ENCODE measurements at regions not wholly inside any gene's neighbourhood (a gene's known extent, or its start where the extent isn't known, plus 50 kb on each side); places are given as distances from the start of the nearest gene placed in this dataset.

DNA sequence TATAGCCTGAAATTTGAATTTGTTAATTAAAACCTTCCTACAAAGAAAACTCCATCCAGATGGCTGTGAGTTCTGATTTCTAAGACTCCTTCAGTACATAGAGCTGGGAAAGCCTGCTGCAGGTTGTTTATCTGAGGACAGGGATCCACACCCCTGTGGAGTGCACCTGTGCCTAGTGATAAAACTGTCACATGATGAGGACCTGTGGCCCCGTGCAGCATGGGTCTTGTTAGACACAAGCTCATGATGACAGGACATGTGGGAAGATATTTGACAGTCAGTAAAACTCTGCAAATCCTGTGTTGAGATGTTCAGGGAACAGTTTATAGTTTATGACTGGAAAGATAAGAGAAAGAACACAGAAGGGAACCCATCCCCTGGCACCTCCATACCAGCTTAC, 133.2 kb upstream of the TMEM18 start:
- TF ChIP-seq SIN3A (IDR thresholded peaks at IDR 0.05; ENCODE audit: borderline replicate concordance, low read depth, low read length) (no peak), NRF1 (IDR thresholded peaks at IDR 0.05; ENCODE audit: low read depth, low read length) (no peak), RFX5 (IDR thresholded peaks at IDR 0.05; ENCODE audit: low read length) (no peak), SMC3 (IDR thresholded peaks at IDR 0.05; ENCODE audit: low read depth, low read length) (no peak), POLR2AphosphoS5 (IDR thresholded peaks at IDR 0.05; ENCODE audit: low read depth, low read length) (no peak), EZH2phosphoT487 (IDR thresholded peaks at IDR 0.05; ENCODE audit: borderline replicate concordance, low read depth) (no peak), FOXM1 (IDR thresholded peaks at IDR 0.05; ENCODE audit: low read depth) (no peak)
- TF ChIP-seq, protein P1, sequence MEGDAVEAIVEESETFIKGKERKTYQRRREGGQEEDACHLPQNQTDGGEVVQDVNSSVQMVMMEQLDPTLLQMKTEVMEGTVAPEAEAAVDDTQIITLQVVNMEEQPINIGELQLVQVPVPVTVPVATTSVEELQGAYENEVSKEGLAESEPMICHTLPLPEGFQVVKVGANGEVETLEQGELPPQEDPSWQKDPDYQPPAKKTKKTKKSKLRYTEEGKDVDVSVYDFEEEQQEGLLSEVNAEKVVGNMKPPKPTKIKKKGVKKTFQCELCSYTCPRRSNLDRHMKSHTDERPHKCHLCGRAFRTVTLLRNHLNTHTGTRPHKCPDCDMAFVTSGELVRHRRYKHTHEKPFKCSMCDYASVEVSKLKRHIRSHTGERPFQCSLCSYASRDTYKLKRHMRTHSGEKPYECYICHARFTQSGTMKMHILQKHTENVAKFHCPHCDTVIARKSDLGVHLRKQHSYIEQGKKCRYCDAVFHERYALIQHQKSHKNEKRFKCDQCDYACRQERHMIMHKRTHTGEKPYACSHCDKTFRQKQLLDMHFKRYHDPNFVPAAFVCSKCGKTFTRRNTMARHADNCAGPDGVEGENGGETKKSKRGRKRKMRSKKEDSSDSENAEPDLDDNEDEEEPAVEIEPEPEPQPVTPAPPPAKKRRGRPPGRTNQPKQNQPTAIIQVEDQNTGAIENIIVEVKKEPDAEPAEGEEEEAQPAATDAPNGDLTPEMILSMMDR (IDR thresholded peaks at IDR 0.05) = no peak
- TF ChIP-seq, protein P2, sequence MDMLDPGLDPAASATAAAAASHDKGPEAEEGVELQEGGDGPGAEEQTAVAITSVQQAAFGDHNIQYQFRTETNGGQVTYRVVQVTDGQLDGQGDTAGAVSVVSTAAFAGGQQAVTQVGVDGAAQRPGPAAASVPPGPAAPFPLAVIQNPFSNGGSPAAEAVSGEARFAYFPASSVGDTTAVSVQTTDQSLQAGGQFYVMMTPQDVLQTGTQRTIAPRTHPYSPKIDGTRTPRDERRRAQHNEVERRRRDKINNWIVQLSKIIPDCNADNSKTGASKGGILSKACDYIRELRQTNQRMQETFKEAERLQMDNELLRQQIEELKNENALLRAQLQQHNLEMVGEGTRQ (IDR thresholded peaks at IDR 0.05; ENCODE audit: borderline replicate concordance, low read depth, low read length) = no peak
- TF ChIP-seq, protein P3, sequence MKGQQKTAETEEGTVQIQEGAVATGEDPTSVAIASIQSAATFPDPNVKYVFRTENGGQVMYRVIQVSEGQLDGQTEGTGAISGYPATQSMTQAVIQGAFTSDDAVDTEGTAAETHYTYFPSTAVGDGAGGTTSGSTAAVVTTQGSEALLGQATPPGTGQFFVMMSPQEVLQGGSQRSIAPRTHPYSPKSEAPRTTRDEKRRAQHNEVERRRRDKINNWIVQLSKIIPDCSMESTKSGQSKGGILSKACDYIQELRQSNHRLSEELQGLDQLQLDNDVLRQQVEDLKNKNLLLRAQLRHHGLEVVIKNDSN (IDR thresholded peaks at IDR 0.05; ENCODE audit: borderline replicate concordance, low read depth) = no peak
- TF ChIP-seq, protein P4, sequence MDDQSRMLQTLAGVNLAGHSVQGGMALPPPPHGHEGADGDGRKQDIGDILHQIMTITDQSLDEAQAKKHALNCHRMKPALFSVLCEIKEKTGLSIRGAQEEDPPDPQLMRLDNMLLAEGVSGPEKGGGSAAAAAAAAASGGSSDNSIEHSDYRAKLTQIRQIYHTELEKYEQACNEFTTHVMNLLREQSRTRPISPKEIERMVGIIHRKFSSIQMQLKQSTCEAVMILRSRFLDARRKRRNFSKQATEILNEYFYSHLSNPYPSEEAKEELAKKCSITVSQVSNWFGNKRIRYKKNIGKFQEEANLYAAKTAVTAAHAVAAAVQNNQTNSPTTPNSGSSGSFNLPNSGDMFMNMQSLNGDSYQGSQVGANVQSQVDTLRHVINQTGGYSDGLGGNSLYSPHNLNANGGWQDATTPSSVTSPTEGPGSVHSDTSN (IDR thresholded peaks at IDR 0.05) = no peak
- TF ChIP-seq, protein P5, sequence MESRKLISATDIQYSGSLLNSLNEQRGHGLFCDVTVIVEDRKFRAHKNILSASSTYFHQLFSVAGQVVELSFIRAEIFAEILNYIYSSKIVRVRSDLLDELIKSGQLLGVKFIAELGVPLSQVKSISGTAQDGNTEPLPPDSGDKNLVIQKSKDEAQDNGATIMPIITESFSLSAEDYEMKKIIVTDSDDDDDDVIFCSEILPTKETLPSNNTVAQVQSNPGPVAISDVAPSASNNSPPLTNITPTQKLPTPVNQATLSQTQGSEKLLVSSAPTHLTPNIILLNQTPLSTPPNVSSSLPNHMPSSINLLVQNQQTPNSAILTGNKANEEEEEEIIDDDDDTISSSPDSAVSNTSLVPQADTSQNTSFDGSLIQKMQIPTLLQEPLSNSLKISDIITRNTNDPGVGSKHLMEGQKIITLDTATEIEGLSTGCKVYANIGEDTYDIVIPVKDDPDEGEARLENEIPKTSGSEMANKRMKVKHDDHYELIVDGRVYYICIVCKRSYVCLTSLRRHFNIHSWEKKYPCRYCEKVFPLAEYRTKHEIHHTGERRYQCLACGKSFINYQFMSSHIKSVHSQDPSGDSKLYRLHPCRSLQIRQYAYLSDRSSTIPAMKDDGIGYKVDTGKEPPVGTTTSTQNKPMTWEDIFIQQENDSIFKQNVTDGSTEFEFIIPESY (IDR thresholded peaks at IDR 0.05; ENCODE audit: borderline replicate concordance, low read depth) = no peak
- TF ChIP-seq, protein P6, sequence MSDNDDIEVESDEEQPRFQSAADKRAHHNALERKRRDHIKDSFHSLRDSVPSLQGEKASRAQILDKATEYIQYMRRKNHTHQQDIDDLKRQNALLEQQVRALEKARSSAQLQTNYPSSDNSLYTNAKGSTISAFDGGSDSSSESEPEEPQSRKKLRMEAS (IDR thresholded peaks at IDR 0.05; ENCODE audit: low read depth) = no peak
